ENCODE measurements at regions not wholly inside any gene's neighbourhood (a gene's known extent, or its start where the extent isn't known, plus 50 kb on each side); places are given as distances from the start of the nearest gene placed in this dataset.

GRCh38 chr9:28981711-28982110, 1408.4 kb upstream of the C9orf72 start:
- Histone ChIP-seq H3K36me3 (ENCODE audit: control insufficient read depth in 2 of 4, insufficient read depth in 4 of 4, low read length in 3 of 4) (no peaks in the 10 kb centered on the region), H4K91ac (replicated peaks; ENCODE audit: insufficient read length, low read length) (no peak overlapping the region), H2BK15ac (ENCODE audit: low read length) (no peak overlapping the region), H2AFZ (ENCODE audit: low read length) (no peak overlapping the region), H3K4me3 (ENCODE audit: extremely low read depth in 1 of 4, insufficient read depth in 2 of 4, low read depth in 3 of 4, low read length in 4 of 4) (no peak overlapping the region), H2BK12ac (ENCODE audit: low read depth, low read length) (no peak overlapping the region), H3K79me1 (ENCODE audit: low read depth, low read length) (no peaks in the 10 kb centered on the region), H3K4me2 (ENCODE audit: insufficient read depth in 1 of 2, low read depth in 2 of 2, low read length in 2 of 2) (no peak overlapping the region), H3K27ac (ENCODE audit: low read depth, low read length) (no peak overlapping the region), H4K8ac (ENCODE audit: extremely low read depth, insufficient read depth, low read length) (no peak overlapping the region), H3K18ac (ENCODE audit: extremely low read depth, low read length) (no peak overlapping the region), H2AK5ac (ENCODE audit: low read depth, low read length) (no peak overlapping the region), H2BK5ac (ENCODE audit: low read depth, low read length) (no peak overlapping the region), H3K56ac (replicated peaks; ENCODE audit: insufficient read length, low read depth, low read length) (no peak overlapping the region), H3K23me2 (ENCODE audit: low read depth, low read length) (no peaks in the 10 kb centered on the region), H3K79me2 (ENCODE audit: control insufficient read depth in 1 of 2, insufficient read depth in 2 of 2, low read length in 2 of 2) (no peaks in the 10 kb centered on the region), H3K9ac (replicated peaks in 1 of 4; ENCODE audit: extremely low read depth in 1 of 4, low read depth in 3 of 4, low read length in 3 of 4) (no peak overlapping the region), H4K5ac (ENCODE audit: insufficient read length, low read depth, low read length) (no peak overlapping the region), H3K23ac (ENCODE audit: insufficient read length) (no peak overlapping the region), H3K4ac (replicated peaks; ENCODE audit: insufficient read length, low read depth, low read length) (no peak overlapping the region), H3K27me3 (replicated peaks in 1 of 4; ENCODE audit: control insufficient read depth in 3 of 4, extremely low read depth in 1 of 4, insufficient read depth in 3 of 4, low read length in 3 of 4) (no peaks in the 10 kb centered on the region), H3K4me1 (replicated peaks in 1 of 4; ENCODE audit: control insufficient read depth in 3 of 4, insufficient read depth in 4 of 4, low read length in 3 of 4) (no peaks in the 10 kb centered on the region), H3K14ac (ENCODE audit: insufficient read length) (no peak overlapping the region), H2BK120ac (replicated peaks; ENCODE audit: low read depth, low read length) (no peak overlapping the region), H2BK20ac (ENCODE audit: low read length) (no peak overlapping the region), H4K20me1 (replicated peaks in 1 of 2; ENCODE audit: control insufficient read depth in 1 of 2, insufficient read depth in 2 of 2, low read length in 2 of 2) (no peaks in the 10 kb centered on the region), H3K9me3 (ENCODE audit: insufficient read depth in 2 of 2, low read depth in 1 of 2, low read length in 1 of 2) (no peaks in the 10 kb centered on the region)
- FAIRE-seq (no peak), DNase-seq (ENCODE audit: low read depth in 1 of 2, low spot score in 2 of 2) (no peak)
- POLR2A ChIA-PET (ENCODE audit: partially characterized antibody): no interaction called here
- CTCF ChIA-PET (ENCODE audit: partially characterized antibody): no interaction called here
- no peak for TF ChIP-seq CTCF (IDR thresholded peaks at IDR 0.05; ENCODE audit: control extremely low read depth in 1 of 3, insufficient read depth in 1 of 3, low read depth in 1 of 3, low read length in 3 of 3)
- TF ChIP-seq POLR2AphosphoS5 (IDR thresholded peaks at IDR 0.05; ENCODE audit: low read depth, low read length): no peak
- TF ChIP-seq POU5F1 (IDR thresholded peaks at IDR 0.05; ENCODE audit: low read depth, low read length): no peak
- no peak for TF ChIP-seq YY1 (IDR thresholded peaks at IDR 0.05; ENCODE audit: low read depth, low read length)
- TF ChIP-seq BCL11A (IDR thresholded peaks at IDR 0.05; ENCODE audit: low read depth in 2 of 2, low read length in 2 of 2): no peak
- no peak for TF ChIP-seq CEBPB (IDR thresholded peaks at IDR 0.05; ENCODE audit: low read depth, low read length)
- TF ChIP-seq TBP (IDR thresholded peaks at IDR 0.05; ENCODE audit: low read depth, low read length): no peak
- no peak for TF ChIP-seq RBBP5 (IDR thresholded peaks at IDR 0.05; ENCODE audit: borderline replicate concordance, low read depth, low read length)
- TF ChIP-seq TAF7 (optimal IDR thresholded peaks at IDR 0.05; ENCODE audit: borderline replicate concordance, low read depth, low read length): no peak
- no peak for TF ChIP-seq FOSL1 (IDR thresholded peaks at IDR 0.05; ENCODE audit: insufficient read depth, low read depth, low read length)
- 94% methylated on average over 1 of the region's 1 CpG; no CpG with 5 or more reads in 1 of the 2 experiments for WGBS, 2 experiments (ENCODE audit: extremely low coverage in 1 of 2, insufficient coverage in 1 of 2, insufficient read length in 1 of 2, insufficient replicate concordance in 2 of 2, low coverage in 1 of 2, low lambda C conversion rate in 2 of 2, missing lambda C conversion rate in 1 of 2)
